Adrenal gland (tissue), 9 donors: ENCODE measurements at regions not wholly inside any gene's neighbourhood (a gene's known extent, or its start where the extent isn't known, plus 50 kb on each side); places are given as distances from the start of the nearest gene placed in this dataset.

Experiments
- DNase-seq, 7 donors: peaks; one replicate each; pipeline ENCODE4 v3.0.0-alpha.2; 2019 to 2020
- H3K27ac ChIP-seq, 5 donors: fragments of 200-600 bp; sonication (generic) in 4 of 5; 1 replicate in 3 of 5; 2 replicates in 2 of 5; pipeline versions ENCODE4 v1.5.1 to v1.8.0; 2016 to 2020; ENCODE audit warnings: mild to moderate bottlenecking in 1 of 5
- H3K27me3 ChIP-seq: fragments of 200-600 bp; 2 replicates; pipeline ENCODE4 v1.8.0; 2021
- H3K36me3 ChIP-seq, 2 donors: fragments of 200-600 bp; replicated peaks in 1 of 2; 1 replicate in 1 of 2; 2 replicates in 1 of 2; pipeline versions ENCODE4 v1.5.1 to v1.8.0; 2018 to 2022
- H3K4me1 ChIP-seq, 2 donors: fragments of 200-600 bp; replicated peaks in 1 of 2; 1 replicate in 1 of 2; 2 replicates in 1 of 2; pipeline versions ENCODE4 v1.5.1 to v1.8.0; 2018 to 2021
- H3K4me3 ChIP-seq, 4 donors: fragments of 200-600 bp; sonication (generic) in 3 of 4; one replicate each; pipeline ENCODE4 v1.5.1; 2016 to 2018
- H3K9me3 ChIP-seq, 3 donors: fragments of 200-600 bp; sonication (generic) in 1 of 3; replicated peaks in 1 of 3; 1 replicate in 2 of 3; 2 replicates in 1 of 3; pipeline versions ENCODE4 v1.5.1 to v1.8.0; 2016 to 2021
- CTCF ChIP-seq, 6 experiments: fragments of 450-650 bp in 4 of 6; fragments of 200-600 bp in 2 of 6; sonication (generic) in 1 of 6; IDR thresholded peaks; 1 replicate in 5 of 6; 2 replicates in 1 of 6; pipeline versions ENCODE4 v1.5.1 to v1.8.0; 2016 to 2021; ENCODE audit warnings: antibody characterized with exemption in 6 of 6, mild to moderate bottlenecking in 2 of 6, moderate library complexity in 1 of 6
- POLR2A ChIP-seq, 2 donors: fragments of 450-650 bp; IDR thresholded peaks; one replicate each; pipeline ENCODE4 v1.6.1; 2017; ENCODE audit warnings: antibody characterized with exemption in 2 of 2, mild to moderate bottlenecking in 2 of 2, moderate library complexity in 1 of 2
- WGBS, 4 donors: extraction: QIAGEN DNeasy Blood & Tissue Kit in 2 of 4; methylation state at CpG; one replicate each; pipeline versions ENCODE4 v1.1.5 to v1.1.7; 2013 to 2017; 5-methylcytosine and 5-hydroxymethylcytosine counted together
- intact Hi-C, 2 donors: fragments of 100-400 bp; cut with DNase I; formaldehyde crosslinking; loops; one replicate each; pipeline versions ENCODE4 v1.14.1 to v1.15.0; 2022 to 2023
- donor health status: healthy with polysubstance abuse.
- donor health status: Bipolar disorder and iron deficiency.
- donor health status: DM: yes; HTN: yes; CAD: no.
- donor health status: DM: no; HTN: no; CAD: no.
- donor health status: DM: no; HTN: no; CAD: no.

- H3K27me3 ChIP-seq, result no peaks in the 10 kb centered on the region
- H3K36me3 ChIP-seq, result no peaks in the 10 kb centered on the region
- no peak for DNase-seq
- intact Hi-C loops, result no loop called here
- TF ChIP-seq CTCF (IDR thresholded peaks at IDR 0.05), result no peak
- no peak for TF ChIP-seq POLR2A (IDR thresholded peaks at IDR 0.05)
- 74 to 83% (median 78%) methylated on average over 2 of the region's 2 CpGs for WGBS, 4 donors
- H3K27ac ChIP-seq, result no peak overlapping the region
- no peaks in the 10 kb centered on the region for H3K4me1 ChIP-seq
- H3K9me3 ChIP-seq, result no peaks in the 10 kb centered on the region
- H3K4me3 ChIP-seq, result no peak overlapping the region
Observed at GRCh38 chr6:84516154-84516553, 248.2 kb downstream of the TBX18 start.

- no peak overlapping the region for H3K27ac ChIP-seq
- no peaks in the 10 kb centered on the region for H3K4me1 ChIP-seq
- no peaks in the 10 kb centered on the region for H3K9me3 ChIP-seq
- WGBS, 4 donors, result 53 to 63% (median 58%) methylated on average over 6 of the region's 6 CpGs
- no peaks in the 10 kb centered on the region for H3K36me3 ChIP-seq
- no peaks in the 10 kb centered on the region for H3K27me3 ChIP-seq
- intact Hi-C loops, result no loop called here
- H3K4me3 ChIP-seq, result no peak overlapping the region
- TF ChIP-seq CTCF (IDR thresholded peaks at IDR 0.05), result no peak
- TF ChIP-seq POLR2A (IDR thresholded peaks at IDR 0.05), result no peak
- DNase-seq, result no peak
Observed at GRCh38 chr6:84515067-84515466, 249.3 kb downstream of the TBX18 start.

- no peak for TF ChIP-seq CTCF (IDR thresholded peaks at IDR 0.05)
- no peak for TF ChIP-seq POLR2A (IDR thresholded peaks at IDR 0.05)
- no peaks in the 10 kb centered on the region for H3K4me1 ChIP-seq
- intact Hi-C loops, result no loop called here
- H3K36me3 ChIP-seq, result no peaks in the 10 kb centered on the region
- H3K27me3 ChIP-seq, result no peaks in the 10 kb centered on the region
- no peak overlapping the region for H3K4me3 ChIP-seq
- no peaks in the 10 kb centered on the region for H3K9me3 ChIP-seq
- DNase-seq, result no peak
- WGBS, 4 donors, result 71 to 78% (median 74%) methylated on average over 5 of the region's 5 CpGs
- H3K27ac ChIP-seq, result no peak overlapping the region
Observed at GRCh38 chr6:84514089-84514971, 250.1 kb downstream of the TBX18 start.

- Histone ChIP-seq H3K36me3 (no peaks in the 10 kb centered on the region), H3K27ac (no peak overlapping the region), H3K4me3 (no peak overlapping the region), H3K4me1 (no peaks in the 10 kb centered on the region), H3K9me3 (no peaks in the 10 kb centered on the region), H3K27me3 (no peaks in the 10 kb centered on the region)
- DNase-seq, result no peak
- TF ChIP-seq POLR2A (IDR thresholded peaks at IDR 0.05) (no peak), CTCF (IDR thresholded peaks at IDR 0.05) (no peak)
- intact Hi-C loops, result no loop called here
- 73 to 84% (median 76%) methylated on average over 2 of the region's 2 CpGs for WGBS, 4 donors
Observed at GRCh38 chr6:84512391-84512790, 252.0 kb downstream of the TBX18 start.
